ENCODE measurements at regions not wholly inside any gene's neighbourhood (a gene's known extent, or its start where the extent isn't known, plus 50 kb on each side); places are given as distances from the start of the nearest gene placed in this dataset.

DNA sequence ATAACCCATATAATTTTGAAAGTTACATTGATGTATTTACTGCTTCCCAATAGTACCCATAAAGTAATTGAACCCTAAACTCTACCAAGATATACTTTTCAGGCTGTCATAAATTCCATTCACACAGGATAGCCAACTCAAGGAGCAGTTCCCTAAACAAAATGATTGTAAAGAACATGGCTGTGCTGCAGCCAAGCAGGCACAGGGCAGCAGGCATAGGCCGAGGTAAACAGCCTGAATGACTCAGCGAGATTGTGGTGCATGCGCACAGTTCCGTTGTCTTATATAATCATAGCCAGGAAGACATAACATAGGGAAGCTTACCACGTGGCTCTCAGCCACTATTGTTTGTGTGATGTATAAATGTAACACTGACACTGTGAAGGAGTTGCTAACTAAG lies 344.9 kb downstream of the FSCB start:
- TF ChIP-seq, protein P1, sequence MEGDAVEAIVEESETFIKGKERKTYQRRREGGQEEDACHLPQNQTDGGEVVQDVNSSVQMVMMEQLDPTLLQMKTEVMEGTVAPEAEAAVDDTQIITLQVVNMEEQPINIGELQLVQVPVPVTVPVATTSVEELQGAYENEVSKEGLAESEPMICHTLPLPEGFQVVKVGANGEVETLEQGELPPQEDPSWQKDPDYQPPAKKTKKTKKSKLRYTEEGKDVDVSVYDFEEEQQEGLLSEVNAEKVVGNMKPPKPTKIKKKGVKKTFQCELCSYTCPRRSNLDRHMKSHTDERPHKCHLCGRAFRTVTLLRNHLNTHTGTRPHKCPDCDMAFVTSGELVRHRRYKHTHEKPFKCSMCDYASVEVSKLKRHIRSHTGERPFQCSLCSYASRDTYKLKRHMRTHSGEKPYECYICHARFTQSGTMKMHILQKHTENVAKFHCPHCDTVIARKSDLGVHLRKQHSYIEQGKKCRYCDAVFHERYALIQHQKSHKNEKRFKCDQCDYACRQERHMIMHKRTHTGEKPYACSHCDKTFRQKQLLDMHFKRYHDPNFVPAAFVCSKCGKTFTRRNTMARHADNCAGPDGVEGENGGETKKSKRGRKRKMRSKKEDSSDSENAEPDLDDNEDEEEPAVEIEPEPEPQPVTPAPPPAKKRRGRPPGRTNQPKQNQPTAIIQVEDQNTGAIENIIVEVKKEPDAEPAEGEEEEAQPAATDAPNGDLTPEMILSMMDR (IDR thresholded peaks at IDR 0.05; ENCODE audit: extremely low read depth in 1 of 2, insufficient read depth in 1 of 2, low read depth in 1 of 2, low read length in 2 of 2): no peak
- no peak for TF ChIP-seq POLR2AphosphoS5 (IDR thresholded peaks at IDR 0.05; ENCODE audit: insufficient read depth, low read depth, low read length)
- TF ChIP-seq, protein P2, sequence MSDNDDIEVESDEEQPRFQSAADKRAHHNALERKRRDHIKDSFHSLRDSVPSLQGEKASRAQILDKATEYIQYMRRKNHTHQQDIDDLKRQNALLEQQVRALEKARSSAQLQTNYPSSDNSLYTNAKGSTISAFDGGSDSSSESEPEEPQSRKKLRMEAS (IDR thresholded peaks at IDR 0.05; ENCODE audit: insufficient read depth, insufficient read length): no peak
- TF ChIP-seq MYC (IDR thresholded peaks at IDR 0.05; ENCODE audit: low read depth, low read length): no peak
- TF ChIP-seq POLR2A (IDR thresholded peaks at IDR 0.05; ENCODE audit: low read depth, low read length): no peak
- TF ChIP-seq EZH2 (IDR thresholded peaks at IDR 0.05; ENCODE audit: borderline replicate concordance, low read depth, low read length, severe bottlenecking): no peak

Measured in endothelial cell of umbilical vein (primary cell).